Loucy (cell line): ENCODE measurements at regions not wholly inside any gene's neighbourhood (a gene's known extent, or its start where the extent isn't known, plus 50 kb on each side); places are given as distances from the start of the nearest gene placed in this dataset.

Experiments
- CTCF ChIP-seq: fragments of 200-600 bp; sonication (generic); conservative IDR thresholded peaks from 2 replicates; pipeline ENCODE4 v1.5.1; 2014; ENCODE audit warnings: mild to moderate bottlenecking, antibody characterized with exemption, low read length
- EZH2phosphoT487 ChIP-seq: fragments of 200-600 bp; IDR thresholded peaks from 2 replicates; pipeline ENCODE4 v1.6.1; 2018; ENCODE audit warnings: antibody characterized with exemption, mild to moderate bottlenecking, moderate library complexity, borderline replicate concordance

DNA sequence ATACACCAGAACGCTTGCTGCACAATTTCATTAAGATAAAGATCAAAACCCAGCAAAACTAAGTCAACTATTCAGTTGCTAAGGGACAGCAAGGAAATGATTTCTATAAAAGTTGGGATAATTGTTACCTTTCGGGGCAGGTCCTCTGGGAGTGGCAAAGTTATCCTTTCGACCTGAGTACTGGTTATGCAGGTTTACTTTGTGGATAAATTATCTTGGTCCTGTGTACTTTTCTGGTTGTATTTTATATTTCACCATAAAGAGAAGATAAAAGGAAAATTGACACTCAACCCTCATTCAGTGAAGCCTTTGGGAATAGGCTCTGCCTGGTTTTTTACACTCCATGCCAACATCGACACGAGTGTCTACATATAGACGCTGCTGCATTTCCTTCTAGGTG, 146.5 kb downstream of the SYK start:
- TF ChIP-seq CTCF (no peak), EZH2phosphoT487 (no peak)
